H1 (cell line): ENCODE measurements at regions not wholly inside any gene's neighbourhood (a gene's known extent, or its start where the extent isn't known, plus 50 kb on each side); places are given as distances from the start of the nearest gene placed in this dataset.

Source experiments
- CTCF ChIA-PET: fragments of 300-600 bp; sonication (Branson Sonifier 250); formaldehyde crosslinking; loops from one replicate; lab custom pipeline; 2021; ENCODE audit not compliant: partially characterized antibody; lab: Charles Lee
- POLR2A ChIA-PET: fragments of 300-600 bp; sonication (Branson Sonifier 250); formaldehyde crosslinking; loops from one replicate; lab custom pipeline; 2021; ENCODE audit warnings: inconsistent platforms; ENCODE audit not compliant: partially characterized antibody; lab: Charles Lee
- DNase-seq, 2 experiments: peaks; one replicate each; pipeline versions ENCODE4 v3.0.0 to v3.0.0-alpha.2; 2010 to 2022; ENCODE audit warnings: low spot score in 2 of 2, low read depth in 1 of 2, mixed read lengths in 1 of 2
- FAIRE-seq: peaks from 2 replicates; lab custom pipeline; 2011; peaks lifted over from hg19 to GRCh38; lab: Jason Lieb, UNC
- H2AFZ ChIP-seq: 2 replicates; pipeline ENCODE4 v1.8.1; 2012; ENCODE audit warnings: low read length, inconsistent platforms
- H2AK5ac ChIP-seq: 2 replicates; pipeline ENCODE4 v1.6.1; 2013; ENCODE audit warnings: low read depth, low read length
- H2BK120ac ChIP-seq: replicated peaks from 2 replicates; pipeline ENCODE3; 2013; ENCODE audit warnings: low read depth, low read length, inconsistent platforms
- H2BK12ac ChIP-seq: 2 replicates; pipeline ENCODE4 v1.6.1; 2013; ENCODE audit warnings: low read depth, low read length
- H2BK15ac ChIP-seq: 2 replicates; pipeline ENCODE4 v1.6.1; 2013; ENCODE audit warnings: low read length
- H2BK20ac ChIP-seq: 2 replicates; pipeline ENCODE4 v1.6.1; 2013; ENCODE audit warnings: low read length
- H2BK5ac ChIP-seq: 2 replicates; pipeline ENCODE4 v1.6.1; 2013; ENCODE audit warnings: low read depth, low read length
- H3K14ac ChIP-seq: 2 replicates; pipeline ENCODE4 v1.6.1; 2013; ENCODE audit warnings: inconsistent platforms; ENCODE audit not compliant: insufficient read length
- H3K18ac ChIP-seq: 2 replicates; pipeline ENCODE4 v1.6.1; 2013; ENCODE audit warnings: low read length; ENCODE audit errors: extremely low read depth
- H3K23ac ChIP-seq: 2 replicates; pipeline ENCODE4 v1.6.1; 2013; ENCODE audit warnings: inconsistent platforms; ENCODE audit not compliant: insufficient read length
- H3K23me2 ChIP-seq: 2 replicates; pipeline ENCODE4 v1.6.1; 2013; ENCODE audit warnings: low read depth, low read length
- H3K27ac ChIP-seq: 2 replicates; pipeline ENCODE4 v1.6.1; 2011; ENCODE audit warnings: low read depth, low read length, inconsistent platforms
- H3K27me3 ChIP-seq, 4 experiments: replicated peaks in 1 of 4; 1 replicate in 1 of 4; 2 replicates in 3 of 4; pipeline versions ENCODE4 v1.6.1 to v1.8.1; 2011 to 2013; ENCODE audit warnings: low read length in 3 of 4, mild to moderate bottlenecking in 3 of 4, inconsistent platforms in 2 of 4, mixed read lengths in 2 of 4, moderate library complexity in 1 of 4; ENCODE audit not compliant: control insufficient read depth in 3 of 4, insufficient read depth in 3 of 4; ENCODE audit errors: extremely low read depth in 1 of 4
- H3K36me3 ChIP-seq, 4 experiments: 2 replicates each; pipeline versions ENCODE4 v1.6.1 to v1.8.1; 2011 to 2013; ENCODE audit warnings: mild to moderate bottlenecking in 4 of 4, low read length in 3 of 4, moderate library complexity in 2 of 4, control low read depth in 1 of 4, inconsistent platforms in 1 of 4; ENCODE audit not compliant: insufficient read depth in 4 of 4, control insufficient read depth in 2 of 4
- H3K4ac ChIP-seq: replicated peaks from 2 replicates; pipeline ENCODE3; 2013; ENCODE audit warnings: low read length, low read depth, mixed read lengths, inconsistent platforms; ENCODE audit not compliant: insufficient read length
- H3K4me1 ChIP-seq, 4 experiments: replicated peaks in 1 of 4; 1 replicate in 1 of 4; 2 replicates in 3 of 4; pipeline versions ENCODE4 v1.6.1 to v1.8.1; 2011 to 2013; ENCODE audit warnings: low read length in 3 of 4, inconsistent platforms in 2 of 4, mixed read lengths in 1 of 4; ENCODE audit not compliant: insufficient read depth in 4 of 4, control insufficient read depth in 3 of 4
- H3K4me2 ChIP-seq, 2 experiments: 2 replicates each; pipeline versions ENCODE4 v1.6.1 to v1.8.1; 2011 to 2013; ENCODE audit warnings: low read depth in 2 of 2, low read length in 2 of 2, control low read depth in 1 of 2, inconsistent platforms in 1 of 2, mild to moderate bottlenecking in 1 of 2; ENCODE audit not compliant: insufficient read depth in 1 of 2
- H3K4me3 ChIP-seq, 4 experiments: fragments of 200-600, 300-600 bp in 1 of 4; sonication (generic), shearing (Covaris generic), sonication (Bioruptor Twin) in 1 of 4; 2 replicates each; pipeline versions ENCODE4 v1.5.1 to v1.8.1; 2011 to 2016; ENCODE audit warnings: low read length in 4 of 4, low read depth in 3 of 4, control low read depth in 2 of 4, inconsistent platforms in 2 of 4, mild to moderate bottlenecking in 2 of 4, mixed read lengths in 1 of 4, moderate library complexity in 1 of 4; ENCODE audit not compliant: insufficient read depth in 2 of 4; ENCODE audit errors: extremely low read depth in 1 of 4
- H3K56ac ChIP-seq: replicated peaks from 2 replicates; pipeline ENCODE3; 2013; ENCODE audit warnings: low read depth, mild to moderate bottlenecking, mixed read lengths, low read length, inconsistent platforms; ENCODE audit not compliant: insufficient read length
- H3K79me1 ChIP-seq: 2 replicates; pipeline ENCODE4 v1.6.1; 2013; ENCODE audit warnings: low read depth, low read length, control low read depth
- H3K79me2 ChIP-seq, 2 experiments: 2 replicates each; pipeline versions ENCODE4 v1.6.1 to v1.8.1; 2012 to 2013; ENCODE audit warnings: low read length in 2 of 2, mild to moderate bottlenecking in 2 of 2, inconsistent platforms in 1 of 2; ENCODE audit not compliant: insufficient read depth in 2 of 2, control insufficient read depth in 1 of 2
- H3K9ac ChIP-seq, 4 experiments: replicated peaks in 1 of 4; 1 replicate in 1 of 4; 2 replicates in 3 of 4; pipeline versions ENCODE4 v1.6.1 to v1.8.1; 2011 to 2013; ENCODE audit warnings: low read depth in 3 of 4, low read length in 3 of 4, control low read depth in 2 of 4, mild to moderate bottlenecking in 2 of 4, moderate library complexity in 2 of 4, inconsistent platforms in 1 of 4; ENCODE audit errors: extremely low read depth in 1 of 4
- H3K9me3 ChIP-seq, 2 experiments: 2 replicates each; pipeline versions ENCODE4 v1.6.1 to v1.8.1; 2012 to 2013; ENCODE audit warnings: mild to moderate bottlenecking in 2 of 2, moderate library complexity in 2 of 2, control low read depth in 1 of 2, inconsistent platforms in 1 of 2, low read depth in 1 of 2, low read length in 1 of 2, mixed read lengths in 1 of 2; ENCODE audit not compliant: insufficient read depth in 2 of 2
- H4K20me1 ChIP-seq, 2 experiments: replicated peaks in 1 of 2; 2 replicates each; pipeline versions ENCODE3 to v1.8.1; 2011 to 2013; ENCODE audit warnings: inconsistent platforms in 2 of 2, low read length in 2 of 2, mild to moderate bottlenecking in 1 of 2; ENCODE audit not compliant: insufficient read depth in 2 of 2, control insufficient read depth in 1 of 2
- H4K5ac ChIP-seq: 2 replicates; pipeline ENCODE4 v1.6.1; 2013; ENCODE audit warnings: low read length, low read depth, mixed read lengths, inconsistent platforms; ENCODE audit not compliant: insufficient read length
- H4K8ac ChIP-seq: 2 replicates; pipeline ENCODE4 v1.8.0; 2013; ENCODE audit warnings: mild to moderate bottlenecking, moderate library complexity, low read length, inconsistent platforms; ENCODE audit not compliant: insufficient read depth; ENCODE audit errors: extremely low read depth
- H4K91ac ChIP-seq: replicated peaks from 2 replicates; pipeline ENCODE3; 2013; ENCODE audit warnings: low read length, mixed read lengths, inconsistent platforms; ENCODE audit not compliant: insufficient read length
- SAP30 ChIP-seq: fragments of 300-600 bp; sonication (generic); IDR thresholded peaks from 2 replicates; pipeline ENCODE4 v1.7.1; 2012; ENCODE audit warnings: low read length, moderate library complexity, mild to moderate bottlenecking, inconsistent platforms; ENCODE audit not compliant: insufficient read depth, insufficient replicate concordance
- WGBS, 2 experiments: shearing (Covaris generic) in 1 of 2; methylation state at CpG; one replicate each; pipeline versions ENCODE4 v1.1.6 to v1.1.7; 2013 to 2015; ENCODE audit warnings: low lambda C conversion rate in 2 of 2, mixed read lengths in 2 of 2, inconsistent platforms in 1 of 2, low coverage in 1 of 2, missing lambda C conversion rate in 1 of 2; ENCODE audit not compliant: insufficient replicate concordance in 2 of 2, insufficient coverage in 1 of 2, insufficient read length in 1 of 2; ENCODE audit errors: extremely low coverage in 1 of 2, missing lambda C conversion rate in 1 of 2; 5-methylcytosine and 5-hydroxymethylcytosine counted together

DNA sequence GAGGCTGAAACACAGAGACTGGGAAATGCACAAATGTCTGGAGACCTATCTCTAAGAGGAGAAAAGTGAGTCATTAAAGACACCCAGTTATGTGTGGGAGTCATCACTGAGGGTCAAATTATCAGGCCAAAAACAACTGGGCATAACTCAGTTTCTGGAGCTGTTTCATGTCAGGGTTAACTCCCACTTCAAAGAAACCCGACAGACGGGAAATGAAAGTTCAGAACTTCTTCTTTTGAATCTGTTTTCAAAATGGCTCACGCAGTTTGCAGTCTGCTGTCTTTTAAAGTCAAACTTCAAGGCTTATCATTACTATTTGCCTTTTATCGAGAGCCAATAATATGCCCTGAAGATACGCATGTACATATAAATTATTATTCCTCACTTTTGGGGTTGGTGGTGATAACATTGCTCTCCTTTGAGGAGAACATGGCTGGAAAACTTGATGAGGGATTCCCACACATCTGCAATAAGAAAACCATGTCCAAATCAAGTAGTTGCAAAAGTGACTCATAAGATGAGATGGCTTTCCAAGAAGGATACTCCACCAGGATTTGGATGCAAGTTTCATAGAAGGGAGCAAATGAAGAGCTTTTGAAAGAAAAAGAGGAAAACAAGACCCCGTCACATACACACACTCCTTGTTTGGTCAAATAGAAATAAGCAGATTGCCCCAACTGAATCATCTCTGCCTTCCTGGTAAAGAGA is 341.4 kb downstream of the ADAMTS20 start:
- no peak overlapping the region for H3K27ac ChIP-seq
- no peaks in the 10 kb centered on the region for H3K4me1 ChIP-seq
- peak overlapping the region; percentile 45; the same call in 1 of the 2 replicates for H2AFZ ChIP-seq
- H3K79me1 ChIP-seq: no peaks in the 10 kb centered on the region
- TF ChIP-seq SAP30: no peak
- H2AK5ac ChIP-seq: no peak overlapping the region
- no peak overlapping the region for H4K91ac ChIP-seq
- no peak overlapping the region for H2BK5ac ChIP-seq
- H3K18ac ChIP-seq: no peak overlapping the region
- FAIRE-seq (no peak), DNase-seq (no peak)
- no peaks in the 10 kb centered on the region for H3K9me3 ChIP-seq
- H4K5ac ChIP-seq: no peak overlapping the region
- no peak overlapping the region for H2BK120ac ChIP-seq
- H3K4me3 ChIP-seq: no peak overlapping the region
- no peak overlapping the region for H2BK20ac ChIP-seq
- no peaks in the 10 kb centered on the region for H3K23me2 ChIP-seq
- no peak overlapping the region for H2BK15ac ChIP-seq
- H3K23ac ChIP-seq: no peak overlapping the region
- ChIA-PET POLR2A (interaction anchor here (0.6 kb wide), 1 partner anchor 247 kb away, joined by 4 read pairs; no protein-coding TSS in a partner anchor), CTCF (interaction anchor here (0.6 kb wide), 1 partner anchor 1416 kb away, joined by 4 read pairs; no protein-coding TSS in a partner anchor)
- H3K27me3 ChIP-seq: no peaks in the 10 kb centered on the region
- 94% methylated on average over 6 of the region's 6 CpGs; no CpG with 5 or more reads in 1 of the 2 experiments for WGBS, 2 experiments
- no peak overlapping the region for H3K14ac ChIP-seq
- H4K8ac ChIP-seq: no peak overlapping the region
- no peaks in the 10 kb centered on the region for H3K36me3 ChIP-seq
- H3K56ac ChIP-seq: no peak overlapping the region
- no peak overlapping the region for H3K4me2 ChIP-seq
- H3K9ac ChIP-seq: no peak overlapping the region
- no peaks in the 10 kb centered on the region for H3K79me2 ChIP-seq
- no peak overlapping the region for H2BK12ac ChIP-seq
- H3K4ac ChIP-seq: no peak overlapping the region
- no peaks in the 10 kb centered on the region for H4K20me1 ChIP-seq
